ENCODE measurements at regions not wholly inside any gene's neighbourhood (a gene's known extent, or its start where the extent isn't known, plus 50 kb on each side); places are given as distances from the start of the nearest gene placed in this dataset.

GRCh38 chr10:129133856-129134255 is 333.2 kb upstream of the MGMT start:
- ATAC-seq, result no peak
- peaks cover 4% of the 10 kb centered on the region for H3K27me3 Mint-ChIP-seq
- no peak for DNase-seq
- no peaks in the 10 kb centered on the region for H3K4me1 Mint-ChIP-seq
- H3K36me3 Mint-ChIP-seq (ENCODE audit: low read depth), result no peaks in the 10 kb centered on the region
- no peak overlapping the region for H3K27ac Mint-ChIP-seq
- H3K4me3 Mint-ChIP-seq, result no peak overlapping the region
- no peaks in the 10 kb centered on the region for H3K9me3 ChIP-seq (ENCODE audit: control insufficient read depth, low read length, poor library complexity, severe bottlenecking)

GRCh38 chr10:129134371-129134770 is 332.7 kb upstream of the MGMT start:
- no peak for DNase-seq
- no peak overlapping the region for H3K4me3 Mint-ChIP-seq
- no peaks in the 10 kb centered on the region for H3K4me1 Mint-ChIP-seq
- peaks cover 4% of the 10 kb centered on the region for H3K27me3 Mint-ChIP-seq
- H3K9me3 ChIP-seq (ENCODE audit: control insufficient read depth, low read length, poor library complexity, severe bottlenecking), result no peaks in the 10 kb centered on the region
- no peak overlapping the region for H3K27ac Mint-ChIP-seq
- no peaks in the 10 kb centered on the region for H3K36me3 Mint-ChIP-seq (ENCODE audit: low read depth)
- no peak for ATAC-seq

- Mint-ChIP-seq H3K4me1 (no peaks in the 10 kb centered on the region), H3K4me3 (no peak overlapping the region), H3K27me3 (peaks cover 13% of the 10 kb centered on the region), H3K36me3 (ENCODE audit: low read depth) (no peaks in the 10 kb centered on the region), H3K27ac (no peak overlapping the region)
- DNase-seq (no peak), ATAC-seq (no peak)
- no peaks in the 10 kb centered on the region for H3K9me3 ChIP-seq (ENCODE audit: control insufficient read depth, low read length, poor library complexity, severe bottlenecking)
These were observed 331.4 kb upstream of the MGMT start for GRCh38 chr10:129135624-129136023.

- no peaks in the 10 kb centered on the region for H3K9me3 ChIP-seq (ENCODE audit: control insufficient read depth, low read length, poor library complexity, severe bottlenecking)
- no peak overlapping the region for H3K27ac Mint-ChIP-seq
- H3K4me3 Mint-ChIP-seq, result no peak overlapping the region
- H3K36me3 Mint-ChIP-seq (ENCODE audit: low read depth), result no peaks in the 10 kb centered on the region
- H3K4me1 Mint-ChIP-seq, result no peaks in the 10 kb centered on the region
- H3K27me3 Mint-ChIP-seq, result peaks cover 16% of the 10 kb centered on the region
- DNase-seq, result no peak
- ATAC-seq, result no peak
These were observed 331.0 kb upstream of the MGMT start for GRCh38 chr10:129136074-129136473.

- no peak overlapping the region for H3K27ac Mint-ChIP-seq
- H3K4me1 Mint-ChIP-seq, result no peaks in the 10 kb centered on the region
- ATAC-seq, result no peak
- H3K27me3 Mint-ChIP-seq, result peaks cover 25% of the 10 kb centered on the region
- H3K4me3 Mint-ChIP-seq, result no peak overlapping the region
- DNase-seq, result no peak
- no peaks in the 10 kb centered on the region for H3K9me3 ChIP-seq (ENCODE audit: control insufficient read depth, low read length, poor library complexity, severe bottlenecking)
- no peaks in the 10 kb centered on the region for H3K36me3 Mint-ChIP-seq (ENCODE audit: low read depth)
These were observed 330.1 kb upstream of the MGMT start for GRCh38 chr10:129136951-129137350.

GRCh38 chr10:129140921-129141885 is 325.8 kb upstream of the MGMT start:
- Mint-ChIP-seq H3K27ac (peak overlapping the region; percentile 24), H3K27me3 (peaks cover 52% of the 10 kb centered on the region), H3K36me3 (ENCODE audit: low read depth) (no peaks in the 10 kb centered on the region), H3K4me3 (no peak overlapping the region), H3K4me1 (no peaks in the 10 kb centered on the region)
- ATAC-seq (no peak), DNase-seq (no peak)
- H3K9me3 ChIP-seq (ENCODE audit: control insufficient read depth, low read length, poor library complexity, severe bottlenecking), result no peaks in the 10 kb centered on the region

- Mint-ChIP-seq H3K4me1 (no peaks in the 10 kb centered on the region), H3K36me3 (ENCODE audit: low read depth) (no peaks in the 10 kb centered on the region), H3K27me3 (peaks cover 7% of the 10 kb centered on the region), H3K27ac (no peak overlapping the region), H3K4me3 (no peak overlapping the region)
- no peaks in the 10 kb centered on the region for H3K9me3 ChIP-seq (ENCODE audit: control insufficient read depth, low read length, poor library complexity, severe bottlenecking)
- DNase-seq (no peak), ATAC-seq (no peak)
These were observed 315.8 kb upstream of the MGMT start for GRCh38 chr10:129151281-129151680.

- Mint-ChIP-seq H3K36me3 (ENCODE audit: low read depth) (peaks cover 2% of the 10 kb centered on the region), H3K4me1 (no peaks in the 10 kb centered on the region), H3K4me3 (no peak overlapping the region), H3K27me3 (no peaks in the 10 kb centered on the region), H3K27ac (no peak overlapping the region)
- DNase-seq, result no peak
- H3K9me3 ChIP-seq (ENCODE audit: control insufficient read depth, low read length, poor library complexity, severe bottlenecking), result no peaks in the 10 kb centered on the region
- no peak for ATAC-seq
These were observed 310.6 kb upstream of the MGMT start for GRCh38 chr10:129156406-129156805.

GRCh38 chr10:129157185-129157584 is 309.9 kb upstream of the MGMT start:
- H3K27me3 Mint-ChIP-seq, result no peaks in the 10 kb centered on the region
- no peak overlapping the region for H3K4me3 Mint-ChIP-seq
- H3K9me3 ChIP-seq (ENCODE audit: control insufficient read depth, low read length, poor library complexity, severe bottlenecking), result no peaks in the 10 kb centered on the region
- DNase-seq (no peak), ATAC-seq (no peak)
- no peak overlapping the region for H3K27ac Mint-ChIP-seq
- no peaks in the 10 kb centered on the region for H3K4me1 Mint-ChIP-seq
- peaks cover 2% of the 10 kb centered on the region for H3K36me3 Mint-ChIP-seq (ENCODE audit: low read depth)

- peaks cover 2% of the 10 kb centered on the region for H3K36me3 Mint-ChIP-seq (ENCODE audit: low read depth)
- H3K4me3 Mint-ChIP-seq, result no peak overlapping the region
- no peaks in the 10 kb centered on the region for H3K9me3 ChIP-seq (ENCODE audit: control insufficient read depth, low read length, poor library complexity, severe bottlenecking)
- H3K27me3 Mint-ChIP-seq, result peaks cover 10% of the 10 kb centered on the region
- DNase-seq (no peak), ATAC-seq (no peak)
- no peak overlapping the region for H3K27ac Mint-ChIP-seq
- H3K4me1 Mint-ChIP-seq, result no peaks in the 10 kb centered on the region
These were observed 305.9 kb upstream of the MGMT start for GRCh38 chr10:129161150-129161549.

- peaks cover 10% of the 10 kb centered on the region for H3K27me3 Mint-ChIP-seq
These were observed 303.5 kb upstream of the MGMT start for GRCh38 chr10:129163531-129163930.

GRCh38 chr10:129165076-129165720 is 301.8 kb upstream of the MGMT start:
- Mint-ChIP-seq H3K4me1 (no peaks in the 10 kb centered on the region), H3K27ac (no peak overlapping the region), H3K27me3 (peaks cover 10% of the 10 kb centered on the region), H3K36me3 (ENCODE audit: low read depth) (no peaks in the 10 kb centered on the region), H3K4me3 (no peak overlapping the region)
- ATAC-seq (no peak), DNase-seq (no peak)
- H3K9me3 ChIP-seq (ENCODE audit: control insufficient read depth, low read length, poor library complexity, severe bottlenecking), result no peaks in the 10 kb centered on the region

More at GRCh38 chr10:129163531-129163930, 303.5 kb upstream of the MGMT start:
- H3K9me3 ChIP-seq (ENCODE audit: control insufficient read depth, low read length, poor library complexity, severe bottlenecking), result no peaks in the 10 kb centered on the region
- no peak for ATAC-seq
- no peaks in the 10 kb centered on the region for H3K4me1 Mint-ChIP-seq
- H3K27ac Mint-ChIP-seq, result no peak overlapping the region
- DNase-seq, result no peak
- no peak overlapping the region for H3K4me3 Mint-ChIP-seq
- no peaks in the 10 kb centered on the region for H3K36me3 Mint-ChIP-seq (ENCODE audit: low read depth)

- Mint-ChIP-seq H3K36me3 (ENCODE audit: low read depth) (no peaks in the 10 kb centered on the region), H3K27ac (no peak overlapping the region), H3K4me3 (no peak overlapping the region), H3K27me3 (peaks cover 10% of the 10 kb centered on the region), H3K4me1 (no peaks in the 10 kb centered on the region)
- no peaks in the 10 kb centered on the region for H3K9me3 ChIP-seq (ENCODE audit: control insufficient read depth, low read length, poor library complexity, severe bottlenecking)
- DNase-seq, result no peak
- no peak for ATAC-seq
These were observed 301.3 kb upstream of the MGMT start for GRCh38 chr10:129165770-129166169.

Data from T-helper 17 cell (primary cell).